Kidney epithelial cell (primary cell): ENCODE measurements at regions not wholly inside any gene's neighbourhood (a gene's known extent, or its start where the extent isn't known, plus 50 kb on each side); places are given as distances from the start of the nearest gene placed in this dataset.
"Not testable (repeated sequence)": the region's sequence is repeated elsewhere in the genome, so short reads cannot be mapped to it uniquely, and the experiment has no call there.

Source experiments
- DNase-seq: peaks from one replicate; pipeline ENCODE4 v3.0.0-alpha.2; 2010; ENCODE audit warnings: low read depth
- H3K27me3 ChIP-seq: 2 replicates; pipeline ENCODE4 v1.6.0; 2011; ENCODE audit warnings: low read length; ENCODE audit not compliant: control insufficient read depth, insufficient read depth
- H3K36me3 ChIP-seq: 2 replicates; pipeline ENCODE4 v1.5.1; 2011; ENCODE audit warnings: low read length; ENCODE audit not compliant: control insufficient read depth, insufficient read depth
- H3K4me3 ChIP-seq: 2 replicates; pipeline ENCODE4 v1.5.1; 2011; ENCODE audit warnings: low read depth, mild to moderate bottlenecking, control low read depth, low read length
- CTCF ChIP-seq: IDR thresholded peaks from 2 replicates; pipeline ENCODE4 v1.5.1; 2011; ENCODE audit warnings: mild to moderate bottlenecking, moderate library complexity, low read length, control low read depth, inconsistent platforms; ENCODE audit not compliant: insufficient read depth, poor library complexity, severe bottlenecking

GRCh38 chr13:85137516-85137915 is 661.7 kb downstream of the SLITRK6 start:
- no peak for TF ChIP-seq CTCF
- Histone ChIP-seq H3K27me3 (no peaks in the 10 kb centered on the region), H3K36me3 (no peaks in the 10 kb centered on the region), H3K4me3 (no peak overlapping the region)
- DNase-seq, result no peak

- H3K4me3 ChIP-seq, result no peak overlapping the region
- no peak for DNase-seq
- TF ChIP-seq CTCF, result no peak
- no peaks in the 10 kb centered on the region for H3K27me3 ChIP-seq
- H3K36me3 ChIP-seq, result no peaks in the 10 kb centered on the region
These were observed 666.2 kb downstream of the SLITRK6 start for GRCh38 chr13:85132986-85133385.

GRCh38 chr13:85123501-85123900 is 675.7 kb downstream of the SLITRK6 start:
- H3K27me3 ChIP-seq, H3K4me3 ChIP-seq, H3K36me3 ChIP-seq, DNase-seq: not testable (repeated sequence)

- no peaks in the 10 kb centered on the region for H3K27me3 ChIP-seq
- H3K36me3 ChIP-seq, result no peaks in the 10 kb centered on the region
- no peak overlapping the region for H3K4me3 ChIP-seq
- no peak for TF ChIP-seq CTCF
- DNase-seq, result no peak
These were observed 690.9 kb downstream of the SLITRK6 start for GRCh38 chr13:85108356-85108755.

GRCh38 chr13:85099245-85099644 is 700.0 kb downstream of the SLITRK6 start:
- TF ChIP-seq CTCF, result no peak
- Histone ChIP-seq H3K36me3 (no peaks in the 10 kb centered on the region), H3K4me3 (no peak overlapping the region), H3K27me3 (no peaks in the 10 kb centered on the region)
- DNase-seq, result no peak

- H3K4me3 ChIP-seq, result no peak overlapping the region
- DNase-seq, result no peak
- no peaks in the 10 kb centered on the region for H3K36me3 ChIP-seq
- no peak for TF ChIP-seq CTCF
- no peaks in the 10 kb centered on the region for H3K27me3 ChIP-seq
These were observed 703.6 kb downstream of the SLITRK6 start for GRCh38 chr13:85095418-85096272.
